T-cell (primary cell): ENCODE measurements at regions not wholly inside any gene's neighbourhood (a gene's known extent, or its start where the extent isn't known, plus 50 kb on each side); places are given as distances from the start of the nearest gene placed in this dataset.

Experiments used
- ATAC-seq, 4 experiments: fragments of 200-7000 bp in 3 of 4; fragments of 150-1000 bp in 1 of 4; cut with Tn5 transposase; replicated peaks in 1 of 4; 1 replicate in 3 of 4; 2 replicates in 1 of 4; pipeline ENCODE4 v1.10.0; 2021; ENCODE audit warnings: moderate library complexity in 3 of 4, mild to moderate bottlenecking in 2 of 4, moderate number of reproducible peaks in 1 of 4
- CTCF ChIA-PET, 2 donors: fragments of 300-600 bp; sonication (Branson Sonifier 250); formaldehyde crosslinking; loops; one replicate each; lab custom pipeline; 2022; ENCODE audit warnings: antibody characterized with exemption in 2 of 2; lab: Charles Lee
- POLR2A ChIA-PET, 2 donors: fragments of 300-600 bp; sonication (Branson Sonifier 250); formaldehyde crosslinking; loops; one replicate each; lab custom pipeline; 2022; ENCODE audit warnings: antibody characterized with exemption in 2 of 2; lab: Charles Lee
- DNase-seq, 35 experiments: peaks; one replicate each; pipeline versions ENCODE4 v3.0.0 to v3.0.0-alpha.2; 2013 to 2023
- H3K27ac ChIP-seq: one replicate; pipeline ENCODE4 v1.5.1; 2013; ENCODE audit warnings: low read length
- H3K27me3 ChIP-seq, 2 experiments: replicated peaks in 1 of 2; 1 replicate in 1 of 2; 2 replicates in 1 of 2; pipeline versions ENCODE4 v1.6.1 to v1.7.0; 2013; ENCODE audit warnings: low read length in 1 of 2, mixed read lengths in 1 of 2; ENCODE audit not compliant: control insufficient read depth in 2 of 2, insufficient read depth in 2 of 2; ENCODE audit errors: extremely low read depth in 1 of 2
- H3K36me3 ChIP-seq, 2 donors: 1 replicate in 1 of 2; 2 replicates in 1 of 2; pipeline versions ENCODE4 v1.6.1 to v1.7.0; 2013; ENCODE audit warnings: low read length in 1 of 2; ENCODE audit not compliant: control insufficient read depth in 2 of 2, insufficient read depth in 1 of 2; ENCODE audit errors: extremely low read depth in 1 of 2
- H3K4me1 ChIP-seq, 2 experiments: 1 replicate in 1 of 2; 2 replicates in 1 of 2; pipeline versions ENCODE4 v1.6.1 to v1.7.0; 2013; ENCODE audit warnings: low read length in 2 of 2, mixed read lengths in 1 of 2; ENCODE audit not compliant: insufficient read depth in 2 of 2, control insufficient read depth in 1 of 2; ENCODE audit errors: extremely low read depth in 1 of 2
- H3K4me3 ChIP-seq, 2 donors: 1 replicate in 1 of 2; 2 replicates in 1 of 2; pipeline versions ENCODE4 v1.5.1 to v1.7.0; 2013; ENCODE audit warnings: mild to moderate bottlenecking in 2 of 2, low read length in 1 of 2, moderate library complexity in 1 of 2; ENCODE audit not compliant: control insufficient read depth in 1 of 2; ENCODE audit errors: extremely low read depth in 1 of 2
- H3K9me3 ChIP-seq: 2 replicates; pipeline ENCODE4 v1.7.0; 2013
- H3K27ac Mint-ChIP-seq, 2 donors: one replicate each; pipeline ENCODE4 v1.8.0; 2020 to 2021; ENCODE audit warnings: mild to moderate bottlenecking in 2 of 2, mixed read lengths in 2 of 2
- H3K27me3 Mint-ChIP-seq, 2 donors: one replicate each; pipeline ENCODE4 v1.8.0; 2021 to 2022; ENCODE audit warnings: mixed read lengths in 2 of 2
- H3K36me3 Mint-ChIP-seq: one replicate; pipeline ENCODE4 v1.8.0; 2021; ENCODE audit warnings: mixed read lengths
- H3K4me1 Mint-ChIP-seq, 3 donors: one replicate each; pipeline ENCODE4 v1.8.0; 2020 to 2022; ENCODE audit warnings: mixed read lengths in 3 of 3, mild to moderate bottlenecking in 1 of 3
- H3K4me3 Mint-ChIP-seq, 3 donors: one replicate each; pipeline ENCODE4 v1.8.0; 2020 to 2022; ENCODE audit warnings: mild to moderate bottlenecking in 3 of 3, mixed read lengths in 3 of 3, moderate library complexity in 3 of 3
- H3K9me3 Mint-ChIP-seq, 3 donors: one replicate each; pipeline ENCODE4 v1.8.0; 2020 to 2022; ENCODE audit warnings: mixed read lengths in 3 of 3
- WGBS: methylation state at CpG from one replicate; pipeline ENCODE4 v1.1.5; 2013; ENCODE audit warnings: missing lambda C conversion rate; ENCODE audit not compliant: insufficient coverage; 5-methylcytosine and 5-hydroxymethylcytosine counted together

GRCh38 chr4:59570860-59571476 is 1629.2 kb upstream of the ADGRL3 start:
- POLR2A ChIA-PET: no interaction called here
- H3K36me3 ChIP-seq: no peaks in the 10 kb centered on the region
- no peaks in the 10 kb centered on the region for H3K27me3 ChIP-seq
- no CpG with 5 or more reads among the region's 2 CpGs for WGBS
- H3K9me3 Mint-ChIP-seq: peaks cover 6 to 22% (median 13%) of the 10 kb centered on the region in 3 donors
- no peak overlapping the region for H3K4me3 ChIP-seq
- no peaks in the 10 kb centered on the region for H3K36me3 Mint-ChIP-seq
- DNase-seq: no peak
- H3K4me1 ChIP-seq: no peaks in the 10 kb centered on the region
- no peak overlapping the region for H3K4me3 Mint-ChIP-seq
- H3K4me1 Mint-ChIP-seq: no peaks in the 10 kb centered on the region
- H3K27me3 Mint-ChIP-seq: no peaks in the 10 kb centered on the region
- CTCF ChIA-PET: no interaction called here
- H3K27ac Mint-ChIP-seq: no peak overlapping the region
- no peak overlapping the region for H3K27ac ChIP-seq
- ATAC-seq: no peak
- no peaks in the 10 kb centered on the region for H3K9me3 ChIP-seq

- CTCF ChIA-PET: no interaction called here
- Mint-ChIP-seq H3K27me3 (no peaks in the 10 kb centered on the region), H3K4me3 (no peak overlapping the region), H3K9me3 (peaks cover 6 to 18% (median 13%) of the 10 kb centered on the region in 3 donors), H3K4me1 (no peaks in the 10 kb centered on the region), H3K27ac (no peak overlapping the region), H3K36me3 (no peaks in the 10 kb centered on the region)
- no peak for DNase-seq
- Histone ChIP-seq H3K4me1 (no peaks in the 10 kb centered on the region), H3K9me3 (no peaks in the 10 kb centered on the region), H3K4me3 (no peak overlapping the region), H3K36me3 (no peaks in the 10 kb centered on the region), H3K27me3 (no peaks in the 10 kb centered on the region), H3K27ac (no peak overlapping the region)
- POLR2A ChIA-PET: no interaction called here
- ATAC-seq: no peak
- WGBS: 72% methylated on average over 4 of the region's 9 CpGs
Observed at GRCh38 chr4:59571805-59572430, 1628.2 kb upstream of the ADGRL3 start.

- POLR2A ChIA-PET: no interaction called here
- H3K36me3 Mint-ChIP-seq: no peaks in the 10 kb centered on the region
- CTCF ChIA-PET: no interaction called here
- Histone ChIP-seq H3K27me3 (no peaks in the 10 kb centered on the region), H3K4me1 (no peaks in the 10 kb centered on the region), H3K4me3 (no peak overlapping the region), H3K36me3 (no peaks in the 10 kb centered on the region), H3K9me3 (no peaks in the 10 kb centered on the region), H3K27ac (no peak overlapping the region)
- no peak overlapping the region for H3K4me3 Mint-ChIP-seq
- 80% methylated on average over 5 of the region's 10 CpGs for WGBS
- ATAC-seq (no peak), DNase-seq (no peak)
- H3K27me3 Mint-ChIP-seq: no peaks in the 10 kb centered on the region
- H3K9me3 Mint-ChIP-seq: peaks cover 18 to 36% (median 18%) of the 10 kb centered on the region in 3 donors
- H3K4me1 Mint-ChIP-seq: no peaks in the 10 kb centered on the region
- H3K27ac Mint-ChIP-seq: no peak overlapping the region
Observed at GRCh38 chr4:59583845-59584568, 1616.1 kb upstream of the ADGRL3 start.

GRCh38 chr4:59597536-59598329 is 1602.4 kb upstream of the ADGRL3 start:
- Histone ChIP-seq H3K4me3 (no peak overlapping the region), H3K27me3 (no peaks in the 10 kb centered on the region), H3K36me3 (no peaks in the 10 kb centered on the region), H3K27ac (no peak overlapping the region), H3K9me3 (no peaks in the 10 kb centered on the region), H3K4me1 (no peaks in the 10 kb centered on the region)
- H3K4me3 Mint-ChIP-seq: no peak overlapping the region
- CTCF ChIA-PET: interaction anchor here in 1 of 2 donors (1.2 kb wide), 1 partner anchor 8 kb away, joined by 4 read pairs; no protein-coding TSS in a partner anchor
- no peaks in the 10 kb centered on the region for H3K4me1 Mint-ChIP-seq
- H3K36me3 Mint-ChIP-seq: no peaks in the 10 kb centered on the region
- no peak overlapping the region for H3K27ac Mint-ChIP-seq
- H3K9me3 Mint-ChIP-seq: peaks cover 12 to 23% (median 14%) of the 10 kb centered on the region in 3 donors
- ATAC-seq (no peak), DNase-seq (no peak)
- no peaks in the 10 kb centered on the region for H3K27me3 Mint-ChIP-seq
- 92% methylated on average over 1 of the region's 3 CpGs for WGBS
- POLR2A ChIA-PET: no interaction called here

GRCh38 chr4:59598330-59598618 is 1601.9 kb upstream of the ADGRL3 start:
- H3K36me3 Mint-ChIP-seq: no peaks in the 10 kb centered on the region
- no peaks in the 10 kb centered on the region for H3K27me3 ChIP-seq
- WGBS: 57% methylated on average over 1 of the region's 1 CpG
- no peak overlapping the region for H3K27ac ChIP-seq
- no peak overlapping the region for H3K4me3 Mint-ChIP-seq
- no peaks in the 10 kb centered on the region for H3K4me1 Mint-ChIP-seq
- CTCF ChIA-PET: interaction anchor here in 1 of 2 donors (1.2 kb wide), 1 partner anchor 8 kb away, joined by 4 read pairs; no protein-coding TSS in a partner anchor
- no peaks in the 10 kb centered on the region for H3K36me3 ChIP-seq
- H3K4me3 ChIP-seq: no peak overlapping the region
- H3K27me3 Mint-ChIP-seq: no peaks in the 10 kb centered on the region
- H3K9me3 Mint-ChIP-seq: peaks cover 12 to 24% (median 14%) of the 10 kb centered on the region in 3 donors
- ATAC-seq (no peak), DNase-seq (no peak)
- no peak overlapping the region for H3K27ac Mint-ChIP-seq
- no peaks in the 10 kb centered on the region for H3K4me1 ChIP-seq
- H3K9me3 ChIP-seq: no peaks in the 10 kb centered on the region
- POLR2A ChIA-PET: no interaction called here

- Histone ChIP-seq H3K27me3 (no peaks in the 10 kb centered on the region), H3K27ac (no peak overlapping the region), H3K4me1 (no peaks in the 10 kb centered on the region), H3K4me3 (no peak overlapping the region), H3K36me3 (no peaks in the 10 kb centered on the region), H3K9me3 (no peaks in the 10 kb centered on the region)
- Mint-ChIP-seq H3K27ac (no peak overlapping the region), H3K4me3 (no peak overlapping the region), H3K36me3 (no peaks in the 10 kb centered on the region), H3K9me3 (peaks cover 8 to 23% (median 12%) of the 10 kb centered on the region in 3 donors), H3K4me1 (no peaks in the 10 kb centered on the region), H3K27me3 (no peaks in the 10 kb centered on the region)
- ChIA-PET CTCF (interaction anchor here in 1 of 2 donors (0.9 kb wide), 1 partner anchor 360 kb away, joined by 3 read pairs; no protein-coding TSS in a partner anchor), POLR2A (interaction anchor here in 1 of 2 donors (0.6 kb wide), 1 partner anchor 49 kb away, joined by 13 read pairs; no protein-coding TSS in a partner anchor)
- ATAC-seq (no peak), DNase-seq (no peak)
- no CpG with 5 or more reads among the region's 1 CpG for WGBS
Observed at GRCh38 chr4:59608466-59608865, 1591.7 kb upstream of the ADGRL3 start.
